Spleen (tissue), 11 donors: ENCODE measurements at regions not wholly inside any gene's neighbourhood (a gene's known extent, or its start where the extent isn't known, plus 50 kb on each side); places are given as distances from the start of the nearest gene placed in this dataset.

Experiments used
- DNase-seq: peaks from one replicate; pipeline ENCODE4 v3.0.0-alpha.2; 2020
- H3K27ac ChIP-seq, 8 donors: fragments of 200-600 bp; sonication (generic) in 7 of 8; 1 replicate in 4 of 8; 2 replicates in 4 of 8; pipeline versions ENCODE4 v1.5.0 to v1.8.0; 2016 to 2021; ENCODE audit warnings: inconsistent platforms in 4 of 8, mild to moderate bottlenecking in 4 of 8, moderate library complexity in 1 of 8
- H3K27me3 ChIP-seq, 7 donors: fragments of 200-600 bp; sonication (generic) in 6 of 7; replicated peaks in 1 of 7; 1 replicate in 4 of 7; 2 replicates in 3 of 7; pipeline versions ENCODE4 v1.5.0 to v1.8.0; 2016 to 2021; ENCODE audit warnings: inconsistent platforms in 3 of 7, mild to moderate bottlenecking in 1 of 7
- H3K36me3 ChIP-seq, 6 donors: fragments of 200-600 bp; sonication (generic) in 5 of 6; 1 replicate in 4 of 6; 2 replicates in 2 of 6; pipeline versions ENCODE4 v1.5.0 to v1.8.0; 2016 to 2021; ENCODE audit warnings: inconsistent platforms in 2 of 6
- H3K4me1 ChIP-seq, 6 donors: fragments of 200-600 bp; sonication (generic) in 5 of 6; 1 replicate in 3 of 6; 2 replicates in 3 of 6; pipeline versions ENCODE4 v1.5.0 to v1.8.0; 2016 to 2021; ENCODE audit warnings: inconsistent platforms in 3 of 6
- H3K4me3 ChIP-seq, 8 donors: fragments of 200-600 bp; sonication (generic) in 7 of 8; 1 replicate in 4 of 8; 2 replicates in 4 of 8; pipeline versions ENCODE4 v1.5.0 to v1.8.0; 2016 to 2021; ENCODE audit warnings: inconsistent platforms in 4 of 8, mild to moderate bottlenecking in 4 of 8, moderate library complexity in 2 of 8
- H3K9me3 ChIP-seq, 8 donors: fragments of 200-600 bp; sonication (generic) in 7 of 8; 1 replicate in 4 of 8; 2 replicates in 4 of 8; pipeline versions ENCODE4 v1.5.0 to v1.8.0; 2016 to 2021; ENCODE audit warnings: inconsistent platforms in 4 of 8
- POLR2A ChIP-seq, 3 donors: fragments of 450-650 bp; IDR thresholded peaks; one replicate each; pipeline ENCODE4 v1.5.1; 2017; ENCODE audit warnings: antibody characterized with exemption in 3 of 3, mild to moderate bottlenecking in 1 of 3
- POLR2AphosphoS5 ChIP-seq, 3 donors: sonication (generic); formaldehyde crosslinking; IDR thresholded peaks; one replicate each; pipeline ENCODE4 v1.5.1; 2017; ENCODE audit warnings: antibody characterized with exemption in 3 of 3
- WGBS, 5 donors: extraction: QIAGEN DNeasy Blood & Tissue Kit in 3 of 5; methylation state at CpG; one replicate each; pipeline versions ENCODE4 v1.1.5 to v1.1.7; 2013 to 2018; 5-methylcytosine and 5-hydroxymethylcytosine counted together
- intact Hi-C: fragments of 100-400 bp; cut with DNase I; formaldehyde crosslinking; loops from one replicate; pipeline ENCODE4 v1.15.0; 2023; ENCODE audit warnings: low total_unique reads
- TF ChIP-seq, protein P1 (sequence below), 11 experiments: fragments of 200-600 bp in 7 of 11; fragments of 450-650 bp in 4 of 11; sonication (generic) in 4 of 11; IDR thresholded peaks in 8 of 11; conservative IDR thresholded peaks in 3 of 11; 1 replicate in 7 of 11; 2 replicates in 4 of 11; pipeline versions ENCODE4 v1.4.0 to v1.8.0; 2016 to 2021; ENCODE audit warnings: antibody characterized with exemption in 11 of 11, inconsistent platforms in 4 of 11, mild to moderate bottlenecking in 1 of 11
- donor health status: healthy with polysubstance abuse.
- donor health status: DM: no; HTN: no; CAD: no; lungs with moderate emphysema.
- donor health status: DM: no; HTN: no; CAD: no.
- donor health status: Bipolar disorder and iron deficiency.
- donor health status: healthy.
- donor health status: DM: no; HTN: no; CAD: no.
- donor health status: DM: yes; HTN: yes; CAD: no.

DNA sequence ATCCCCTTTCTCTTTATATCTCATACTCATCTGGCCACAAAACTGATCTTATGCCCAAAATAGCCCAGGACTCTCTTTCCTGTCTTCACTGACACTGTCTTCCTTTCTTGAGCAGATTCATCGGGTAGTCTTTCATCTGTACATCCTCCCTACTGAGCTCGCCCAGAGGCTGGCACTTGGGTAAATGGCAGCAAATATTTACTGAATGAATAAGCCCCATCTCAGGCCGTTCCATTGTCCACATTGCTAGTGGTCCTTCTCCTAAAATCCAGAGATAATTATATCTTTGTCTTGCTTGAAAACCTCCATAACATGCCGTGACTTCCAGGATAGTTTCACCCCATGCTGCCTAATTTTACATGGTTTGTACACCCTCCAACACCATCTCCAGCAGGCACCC is 158.1 kb upstream of the SDK2 start:
- intact Hi-C loops = no loop called here
- DNase-seq = no peak
- H3K36me3 ChIP-seq = no peaks in the 10 kb centered on the region
- H3K27me3 ChIP-seq = peaks cover 0 to 68% (median 3%) of the 10 kb centered on the region in 7 donors
- 67 to 85% (median 82%) methylated on average over 4 of the region's 4 CpGs for WGBS, 5 donors
- peaks cover 0 to 20% (median 6%) of the 10 kb centered on the region in 8 donors for H3K9me3 ChIP-seq
- TF ChIP-seq, protein P1, sequence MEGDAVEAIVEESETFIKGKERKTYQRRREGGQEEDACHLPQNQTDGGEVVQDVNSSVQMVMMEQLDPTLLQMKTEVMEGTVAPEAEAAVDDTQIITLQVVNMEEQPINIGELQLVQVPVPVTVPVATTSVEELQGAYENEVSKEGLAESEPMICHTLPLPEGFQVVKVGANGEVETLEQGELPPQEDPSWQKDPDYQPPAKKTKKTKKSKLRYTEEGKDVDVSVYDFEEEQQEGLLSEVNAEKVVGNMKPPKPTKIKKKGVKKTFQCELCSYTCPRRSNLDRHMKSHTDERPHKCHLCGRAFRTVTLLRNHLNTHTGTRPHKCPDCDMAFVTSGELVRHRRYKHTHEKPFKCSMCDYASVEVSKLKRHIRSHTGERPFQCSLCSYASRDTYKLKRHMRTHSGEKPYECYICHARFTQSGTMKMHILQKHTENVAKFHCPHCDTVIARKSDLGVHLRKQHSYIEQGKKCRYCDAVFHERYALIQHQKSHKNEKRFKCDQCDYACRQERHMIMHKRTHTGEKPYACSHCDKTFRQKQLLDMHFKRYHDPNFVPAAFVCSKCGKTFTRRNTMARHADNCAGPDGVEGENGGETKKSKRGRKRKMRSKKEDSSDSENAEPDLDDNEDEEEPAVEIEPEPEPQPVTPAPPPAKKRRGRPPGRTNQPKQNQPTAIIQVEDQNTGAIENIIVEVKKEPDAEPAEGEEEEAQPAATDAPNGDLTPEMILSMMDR (IDR thresholded peaks at IDR 0.05 in 8 of 11, conservative IDR thresholded peaks at IDR 0.05 in 3 of 11) = no peak
- TF ChIP-seq POLR2A (IDR thresholded peaks at IDR 0.05) (no peak), POLR2AphosphoS5 (IDR thresholded peaks at IDR 0.05) (no peak)
- H3K4me1 ChIP-seq = no peaks in the 10 kb centered on the region
- no peak overlapping the region for H3K4me3 ChIP-seq
- no peak overlapping the region for H3K27ac ChIP-seq

DNA sequence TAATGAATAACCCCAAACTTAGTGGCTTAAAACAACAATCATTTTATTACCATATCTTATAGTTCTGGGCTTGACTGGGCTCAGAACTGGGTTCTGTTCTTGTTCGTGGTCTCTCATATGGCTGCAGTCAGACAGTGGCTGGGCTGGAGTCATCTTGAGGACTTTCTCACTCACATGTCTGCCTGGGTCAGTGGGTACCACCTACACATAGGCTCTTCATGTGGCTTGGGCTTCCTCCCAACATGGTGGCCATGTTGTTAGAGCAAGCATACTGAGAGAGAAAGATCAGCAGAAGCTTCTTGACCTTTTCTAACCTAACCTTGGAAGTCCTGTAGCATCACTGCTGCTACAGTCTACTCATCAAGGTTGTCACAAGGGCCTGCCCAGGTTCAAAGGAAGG is 158.6 kb upstream of the SDK2 start:
- Histone ChIP-seq H3K27ac (no peak overlapping the region), H3K36me3 (no peaks in the 10 kb centered on the region), H3K9me3 (peaks cover 0 to 20% (median 6%) of the 10 kb centered on the region in 8 donors), H3K27me3 (peaks cover 0 to 63% (median 3%) of the 10 kb centered on the region in 7 donors), H3K4me3 (no peak overlapping the region), H3K4me1 (no peaks in the 10 kb centered on the region)
- intact Hi-C loops = no loop called here
- WGBS, 5 donors = 75 to 100% (median 94%) methylated on average over 1 of the region's 1 CpG
- no peak for DNase-seq
- TF ChIP-seq, protein P1 (IDR thresholded peaks at IDR 0.05 in 8 of 11, conservative IDR thresholded peaks at IDR 0.05 in 3 of 11) = no peak
- TF ChIP-seq POLR2AphosphoS5 (IDR thresholded peaks at IDR 0.05) (no peak), POLR2A (IDR thresholded peaks at IDR 0.05) (no peak)

DNA sequence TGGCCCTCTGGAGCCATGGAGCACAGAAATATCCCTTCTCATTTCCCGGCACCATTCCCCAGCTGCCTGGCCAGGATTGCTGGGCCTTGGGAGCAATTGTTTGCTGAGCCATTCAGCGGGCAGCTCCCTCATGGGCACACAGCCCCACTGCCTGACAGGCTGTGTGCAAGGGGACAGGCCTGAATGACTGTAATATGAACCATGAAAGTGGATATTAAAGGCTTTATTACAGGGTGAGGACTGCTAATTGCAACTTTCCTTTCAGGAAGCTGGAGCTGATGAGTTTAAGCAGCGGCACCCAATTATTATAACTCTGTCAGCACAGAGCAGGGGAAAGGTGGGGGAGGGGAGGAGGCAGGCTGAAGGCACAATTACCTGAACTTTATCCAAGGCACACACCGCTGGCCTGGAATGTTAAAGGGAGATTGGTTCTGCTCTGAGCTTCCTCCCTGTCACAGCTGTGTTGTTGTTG is 159.8 kb upstream of the SDK2 start:
- 67 to 83% (median 75%) methylated on average over 4 of the region's 4 CpGs for WGBS, 5 donors
- Histone ChIP-seq H3K4me3 (no peak overlapping the region), H3K36me3 (no peaks in the 10 kb centered on the region), H3K27me3 (peaks cover 0 to 52% (median 3%) of the 10 kb centered on the region in 7 donors), H3K27ac (no peak overlapping the region), H3K9me3 (peaks cover 0 to 20% (median 6%) of the 10 kb centered on the region in 8 donors), H3K4me1 (no peaks in the 10 kb centered on the region)
- intact Hi-C loops = no loop called here
- no peak for DNase-seq
- no peak for TF ChIP-seq POLR2AphosphoS5 (IDR thresholded peaks at IDR 0.05)
- TF ChIP-seq, protein P1 (IDR thresholded peaks at IDR 0.05 in 8 of 11, conservative IDR thresholded peaks at IDR 0.05 in 3 of 11) = no peak
- no peak for TF ChIP-seq POLR2A (IDR thresholded peaks at IDR 0.05)

DNA sequence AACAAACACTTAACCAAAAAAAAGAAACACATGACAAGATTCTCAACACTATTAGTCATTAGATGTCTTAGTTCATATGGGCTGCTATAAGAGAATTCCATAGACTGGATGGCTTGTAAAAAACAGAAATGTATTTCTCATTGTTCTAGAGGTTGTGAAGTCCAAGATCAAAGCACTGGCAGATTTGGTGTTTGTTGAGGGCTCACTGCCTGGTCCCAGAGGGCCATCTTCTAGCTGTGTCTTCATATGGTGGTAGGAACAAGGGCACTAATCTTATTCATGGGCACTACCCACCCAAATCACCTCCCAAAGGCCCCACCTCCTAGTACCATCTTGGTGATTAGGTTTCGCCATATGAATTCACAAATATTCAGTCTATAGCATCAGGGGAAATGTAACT is 162.5 kb upstream of the SDK2 start:
- no peak overlapping the region for H3K27ac ChIP-seq
- H3K4me3 ChIP-seq = no peak overlapping the region
- TF ChIP-seq, protein P1 (IDR thresholded peaks at IDR 0.05 in 8 of 11, conservative IDR thresholded peaks at IDR 0.05 in 3 of 11) = no peak
- no peak for TF ChIP-seq POLR2AphosphoS5 (IDR thresholded peaks at IDR 0.05)
- TF ChIP-seq POLR2A (IDR thresholded peaks at IDR 0.05) = no peak
- H3K9me3 ChIP-seq = peaks cover 0 to 20% (median 6%) of the 10 kb centered on the region in 8 donors
- intact Hi-C loops = no loop called here
- no peaks in the 10 kb centered on the region for H3K36me3 ChIP-seq
- no peaks in the 10 kb centered on the region for H3K4me1 ChIP-seq
- no peak for DNase-seq
- 90 to 100% (median 93%) methylated on average over 1 of the region's 1 CpG for WGBS, 5 donors
- H3K27me3 ChIP-seq = peaks cover 0 to 30% (median 3%) of the 10 kb centered on the region in 7 donors
